ENCODE measurements at regions not wholly inside any gene's neighbourhood (a gene's known extent, or its start where the extent isn't known, plus 50 kb on each side); places are given as distances from the start of the nearest gene placed in this dataset.

GRCh38 chr5:23977365-23977764 lies 470.0 kb downstream of the PRDM9 start:
- no peak for TF ChIP-seq CTCF (conservative IDR thresholded peaks at IDR 0.05 in 1 of 2, IDR thresholded peaks at IDR 0.05 in 1 of 2; ENCODE audit: low read depth in 1 of 2, low read length in 2 of 2)
- no peak for TF ChIP-seq EZH2 (IDR thresholded peaks at IDR 0.05; ENCODE audit: low read length, missing control alignments)

Measured in fibroblast of lung (primary cell).